ENCODE measurements at regions not wholly inside any gene's neighbourhood (a gene's known extent, or its start where the extent isn't known, plus 50 kb on each side); places are given as distances from the start of the nearest gene placed in this dataset.

DNA sequence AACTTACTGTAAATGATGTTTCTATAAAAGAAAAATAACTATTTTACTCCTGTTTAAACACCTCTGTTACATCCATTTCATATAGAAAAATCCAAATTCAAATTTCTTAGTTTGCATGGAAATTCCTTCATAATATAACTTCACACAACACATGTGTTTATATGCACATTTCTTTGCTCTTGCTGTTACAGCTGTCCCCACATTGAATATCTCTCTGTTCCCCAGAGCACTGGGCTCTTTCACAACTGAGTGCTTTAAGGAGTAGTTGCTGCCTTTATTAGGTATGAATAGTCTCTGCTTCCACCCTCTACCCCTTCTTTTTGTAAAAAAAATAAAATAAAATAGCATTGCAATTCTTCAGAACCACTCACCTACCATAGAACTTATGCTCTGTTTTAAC is 287.0 kb downstream of the OLFM3 start:
- ChIA-PET POLR2A (no interaction called here), CTCF (no interaction called here)
- dilution Hi-C loops (cut with MboI; ENCODE audit: extremely low pct_ligation_motif_present, low sequenced_read_pairs) (no loop called here), intact Hi-C loops (cut with micrococcal nuclease) (no loop called here)
- Histone ChIP-seq H3K9me3 (replicated peaks; ENCODE audit: control insufficient read depth, insufficient read depth, low read length) (no peaks in the 10 kb centered on the region), H3K9me1 (replicated peaks; ENCODE audit: control insufficient read depth, extremely low read depth, insufficient read depth, low read length) (no peaks in the 10 kb centered on the region), H3K27ac (ENCODE audit: insufficient read depth, low read depth, low read length) (no peak overlapping the region), H3K36me3 (ENCODE audit: control insufficient read depth in 2 of 2, extremely low read depth in 1 of 2, insufficient read depth in 2 of 2, low read length in 2 of 2) (no peaks in the 10 kb centered on the region), H3K4me2 (ENCODE audit: insufficient read depth, low read length) (no peak overlapping the region), H4K20me1 (replicated peaks; ENCODE audit: control insufficient read depth, extremely low read depth, insufficient read depth, low read length) (no peaks in the 10 kb centered on the region), H3K4me3 (replicated peaks in 1 of 3; ENCODE audit: insufficient read depth in 1 of 3, low read depth in 1 of 3, low read length in 3 of 3) (no peak overlapping the region), H3K27me3 (ENCODE audit: control insufficient read depth in 2 of 2, insufficient read depth in 2 of 2, low read length in 2 of 2) (peaks cover 0 to 13% of the 10 kb centered on the region in 2 experiments), H3K4me1 (ENCODE audit: control insufficient read depth, extremely low read depth, insufficient read depth, low read length) (no peaks in the 10 kb centered on the region), H2AFZ (ENCODE audit: low read depth, low read length) (no peak overlapping the region), H3K79me2 (ENCODE audit: control insufficient read depth, insufficient read depth, low read length) (no peaks in the 10 kb centered on the region), H3K9ac (replicated peaks; ENCODE audit: extremely low read depth, insufficient read depth, low read length) (no peak overlapping the region)
- DNase-seq (ENCODE audit: low read depth, low spot score) (no peak), FAIRE-seq (no peak)
- no TSS peak for BruUV-seq (replicated peaks)
- no peak for TF ChIP-seq POLR2AphosphoS5 (IDR thresholded peaks at IDR 0.05; ENCODE audit: insufficient read depth, low read depth, low read length)

DNA sequence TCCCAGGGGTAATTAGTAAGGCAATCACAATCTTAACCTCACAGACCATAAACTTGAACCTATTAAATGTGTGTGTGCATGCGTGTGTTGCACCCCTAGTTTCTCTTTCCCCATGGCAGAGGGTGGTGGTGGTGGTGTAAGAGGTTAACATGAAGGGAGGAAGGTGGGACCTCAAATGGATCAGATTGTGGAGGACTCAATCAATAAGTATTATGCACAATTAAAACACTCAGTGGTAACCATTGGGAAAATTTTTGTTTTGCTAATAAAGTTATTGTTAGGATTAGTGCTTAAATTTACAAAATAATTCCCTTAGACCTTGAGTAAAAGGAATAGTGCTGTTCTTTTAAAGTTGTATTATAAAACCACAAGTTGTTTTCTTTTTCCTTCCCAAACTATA is 283.0 kb downstream of the OLFM3 start:
- Histone ChIP-seq H3K4me2 (ENCODE audit: insufficient read depth, low read length) (no peak overlapping the region), H2AFZ (ENCODE audit: low read depth, low read length) (no peak overlapping the region), H3K9me3 (replicated peaks; ENCODE audit: control insufficient read depth, insufficient read depth, low read length) (no peaks in the 10 kb centered on the region), H4K20me1 (replicated peaks; ENCODE audit: control insufficient read depth, extremely low read depth, insufficient read depth, low read length) (no peaks in the 10 kb centered on the region), H3K27ac (ENCODE audit: insufficient read depth, low read depth, low read length) (no peak overlapping the region), H3K9ac (replicated peaks; ENCODE audit: extremely low read depth, insufficient read depth, low read length) (no peak overlapping the region), H3K9me1 (replicated peaks; ENCODE audit: control insufficient read depth, extremely low read depth, insufficient read depth, low read length) (no peaks in the 10 kb centered on the region), H3K4me3 (replicated peaks in 1 of 3; ENCODE audit: insufficient read depth in 1 of 3, low read depth in 1 of 3, low read length in 3 of 3) (no peak overlapping the region), H3K36me3 (ENCODE audit: control insufficient read depth in 2 of 2, extremely low read depth in 1 of 2, insufficient read depth in 2 of 2, low read length in 2 of 2) (no peaks in the 10 kb centered on the region), H3K27me3 (ENCODE audit: control insufficient read depth in 2 of 2, insufficient read depth in 2 of 2, low read length in 2 of 2) (peaks cover 0 to 7% of the 10 kb centered on the region in 2 experiments), H3K4me1 (ENCODE audit: control insufficient read depth, extremely low read depth, insufficient read depth, low read length) (no peaks in the 10 kb centered on the region), H3K79me2 (ENCODE audit: control insufficient read depth, insufficient read depth, low read length) (no peaks in the 10 kb centered on the region)
- TF ChIP-seq POLR2A (IDR thresholded peaks at IDR 0.05; ENCODE audit: low read depth, low read length) (no peak), MYC (IDR thresholded peaks at IDR 0.05; ENCODE audit: low read depth, low read length) (no peak), MAX (IDR thresholded peaks at IDR 0.05; ENCODE audit: insufficient read depth, insufficient read length) (no peak), FOS (IDR thresholded peaks at IDR 0.05; ENCODE audit: borderline replicate concordance, insufficient read depth, low read length) (no peak), GATA2 (IDR thresholded peaks at IDR 0.05; ENCODE audit: insufficient read depth, insufficient read length, low read depth, low read length) (no peak), JUN (IDR thresholded peaks at IDR 0.05; ENCODE audit: borderline replicate concordance, insufficient read depth, insufficient read length, low read depth) (no peak), EZH2 (IDR thresholded peaks at IDR 0.05; ENCODE audit: borderline replicate concordance, low read depth, low read length, severe bottlenecking) (no peak), POLR2AphosphoS5 (IDR thresholded peaks at IDR 0.05; ENCODE audit: insufficient read depth, low read depth, low read length) (no peak)
- TF ChIP-seq, protein P1, sequence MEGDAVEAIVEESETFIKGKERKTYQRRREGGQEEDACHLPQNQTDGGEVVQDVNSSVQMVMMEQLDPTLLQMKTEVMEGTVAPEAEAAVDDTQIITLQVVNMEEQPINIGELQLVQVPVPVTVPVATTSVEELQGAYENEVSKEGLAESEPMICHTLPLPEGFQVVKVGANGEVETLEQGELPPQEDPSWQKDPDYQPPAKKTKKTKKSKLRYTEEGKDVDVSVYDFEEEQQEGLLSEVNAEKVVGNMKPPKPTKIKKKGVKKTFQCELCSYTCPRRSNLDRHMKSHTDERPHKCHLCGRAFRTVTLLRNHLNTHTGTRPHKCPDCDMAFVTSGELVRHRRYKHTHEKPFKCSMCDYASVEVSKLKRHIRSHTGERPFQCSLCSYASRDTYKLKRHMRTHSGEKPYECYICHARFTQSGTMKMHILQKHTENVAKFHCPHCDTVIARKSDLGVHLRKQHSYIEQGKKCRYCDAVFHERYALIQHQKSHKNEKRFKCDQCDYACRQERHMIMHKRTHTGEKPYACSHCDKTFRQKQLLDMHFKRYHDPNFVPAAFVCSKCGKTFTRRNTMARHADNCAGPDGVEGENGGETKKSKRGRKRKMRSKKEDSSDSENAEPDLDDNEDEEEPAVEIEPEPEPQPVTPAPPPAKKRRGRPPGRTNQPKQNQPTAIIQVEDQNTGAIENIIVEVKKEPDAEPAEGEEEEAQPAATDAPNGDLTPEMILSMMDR (IDR thresholded peaks at IDR 0.05; ENCODE audit: extremely low read depth in 1 of 2, insufficient read depth in 1 of 2, low read depth in 1 of 2, low read length in 2 of 2): no peak
- no peak for DNase-seq (ENCODE audit: low read depth, low spot score)
- no peak for FAIRE-seq
- CTCF ChIA-PET: interaction anchor here (1.4 kb wide), 1 partner anchor 16 kb away, joined by 3 read pairs; no protein-coding TSS in a partner anchor
- dilution Hi-C loops (cut with MboI; ENCODE audit: extremely low pct_ligation_motif_present, low sequenced_read_pairs) (no loop called here), intact Hi-C loops (cut with micrococcal nuclease) (no loop called here)
- POLR2A ChIA-PET: no interaction called here
- no TSS peak for BruUV-seq (replicated peaks)
